OCI-LY7 (cell line): ENCODE measurements at regions not wholly inside any gene's neighbourhood (a gene's known extent, or its start where the extent isn't known, plus 50 kb on each side); places are given as distances from the start of the nearest gene placed in this dataset.

Experiments
- BruUV-seq: library from RNA; stranded (reverse); fragments of 400-500 nt; replicated peaks from 2 replicates; lab custom pipeline; 2021; lab: Mats Ljungman, UMichigan
- CTCF ChIA-PET: fragments of 300-600 bp; sonication (Branson Sonifier 250); formaldehyde crosslinking; loops from one replicate; lab custom pipeline; 2022; ENCODE audit warnings: antibody characterized with exemption; ENCODE audit not compliant: unreplicated experiment; lab: Charles Lee
- POLR2A ChIA-PET: fragments of 300-600 bp; sonication (Branson Sonifier 250); formaldehyde crosslinking; loops from one replicate; lab custom pipeline; 2022; ENCODE audit warnings: antibody characterized with exemption; lab: Charles Lee
- DNase-seq: peaks from one replicate; pipeline ENCODE4 v3.0.0-alpha.2; 2015; ENCODE audit warnings: low spot score
- H2AFZ ChIP-seq: fragments of 200-600 bp; sonication (generic), shearing (Covaris generic); 2 replicates; pipeline ENCODE4 v1.6.1; 2014; ENCODE audit warnings: mild to moderate bottlenecking, antibody characterized with exemption, low read length, moderate library complexity
- H3K27ac ChIP-seq: fragments of 200-600 bp; sonication (generic); 2 replicates; pipeline ENCODE4 v1.5.1; 2014; ENCODE audit warnings: mixed run types, low read depth, mild to moderate bottlenecking, moderate library complexity, low read length, inconsistent platforms; ENCODE audit not compliant: poor library complexity, severe bottlenecking
- H3K36me3 ChIP-seq: fragments of 200-600 bp; sonication (generic); 2 replicates; pipeline ENCODE4 v1.6.1; 2014; ENCODE audit warnings: mild to moderate bottlenecking, antibody characterized with exemption, low read length, moderate library complexity, mixed read lengths; ENCODE audit not compliant: insufficient read depth
- H3K4me1 ChIP-seq: fragments of 200-600 bp; sonication (generic); 2 replicates; pipeline ENCODE4 v1.5.1; 2014; ENCODE audit warnings: mild to moderate bottlenecking, low read length; ENCODE audit not compliant: insufficient read depth, poor library complexity, severe bottlenecking
- H3K4me2 ChIP-seq: fragments of 200-600 bp; sonication (generic); 2 replicates; pipeline ENCODE4 v1.6.1; 2014; ENCODE audit warnings: mild to moderate bottlenecking, low read length
- H3K4me3 ChIP-seq: fragments of 200-600 bp; sonication (generic); 2 replicates; pipeline ENCODE4 v1.5.1; 2014; ENCODE audit warnings: mild to moderate bottlenecking, low read depth, low read length; ENCODE audit not compliant: poor library complexity, severe bottlenecking
- H3K79me2 ChIP-seq: fragments of 200-600 bp; sonication (generic); 2 replicates; pipeline ENCODE4 v1.6.1; 2016; ENCODE audit warnings: low read depth, mild to moderate bottlenecking, low read length, moderate library complexity, mixed read lengths; ENCODE audit not compliant: insufficient read depth
- H3K9me2 ChIP-seq: fragments of 200-600 bp; sonication (generic); 2 replicates; pipeline ENCODE4 v1.6.1; 2016; ENCODE audit warnings: mild to moderate bottlenecking, low read length, mixed read lengths; ENCODE audit not compliant: insufficient read depth
- H3K9me3 ChIP-seq: fragments of 200-600 bp; sonication (generic); 2 replicates; pipeline ENCODE4 v1.6.1; 2014; ENCODE audit warnings: mild to moderate bottlenecking, mixed run types, low read length, mixed read lengths
- H4K20me1 ChIP-seq: fragments of 200-600 bp; sonication (generic); 2 replicates; pipeline ENCODE4 v1.6.1; 2014; ENCODE audit warnings: mild to moderate bottlenecking, antibody characterized with exemption, low read length, moderate library complexity, mixed read lengths; ENCODE audit not compliant: insufficient read depth
- EZH2phosphoT487 ChIP-seq: fragments of 200-600 bp; sonication (generic); IDR thresholded peaks from 2 replicates; pipeline ENCODE4 v1.6.1; 2018; ENCODE audit warnings: low read depth, borderline replicate concordance, mild to moderate bottlenecking, mixed run types, antibody characterized with exemption, low read length, moderate library complexity, mixed read lengths
- intact Hi-C: fragments of 100-400 bp; cut with micrococcal nuclease; formaldehyde crosslinking; loops from one replicate; pipeline ENCODE4 v1.10.0; 2022; ENCODE audit not compliant: unreplicated experiment
- TF ChIP-seq, protein P1 (sequence below): fragments of 200-600 bp; sonication (generic); conservative IDR thresholded peaks from 2 replicates; pipeline ENCODE4 v1.5.1; 2014; ENCODE audit warnings: mild to moderate bottlenecking, antibody characterized with exemption, low read length, moderate library complexity, mixed read lengths

DNA sequence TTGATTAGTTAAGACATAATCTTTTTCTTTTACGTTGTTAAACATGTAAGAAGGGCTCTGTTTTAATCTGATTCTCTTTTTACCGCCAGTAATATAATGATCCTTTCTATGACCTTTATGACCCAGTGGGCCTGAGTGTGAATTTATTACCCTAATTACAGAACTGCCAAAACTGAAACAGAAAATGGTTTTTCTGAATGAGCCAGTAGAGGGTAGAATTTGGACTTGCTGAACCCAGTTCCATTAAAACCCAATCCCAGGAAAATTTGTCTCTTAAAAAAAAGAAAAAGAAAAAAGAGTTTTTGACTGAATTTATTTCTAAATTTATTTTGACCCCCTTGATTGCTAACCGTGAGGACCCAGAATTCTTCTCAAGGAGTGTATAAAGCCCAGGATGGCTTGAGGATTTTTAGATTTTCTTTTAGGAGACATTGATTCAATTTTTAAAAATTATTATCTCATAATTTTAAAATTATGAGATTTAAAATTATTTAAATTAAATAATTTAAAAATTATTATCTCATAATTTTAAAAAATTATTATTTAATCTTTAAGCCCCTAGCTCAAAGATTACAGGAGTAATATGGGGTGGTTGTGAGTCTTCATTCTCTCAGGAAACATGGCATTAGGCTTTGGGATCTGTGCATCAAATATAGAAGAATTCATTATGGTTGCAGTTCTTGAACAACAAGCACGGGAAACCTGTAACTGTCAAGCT is 94.1 kb upstream of the GLIS3 start:
- Histone ChIP-seq H3K79me2 (no peaks in the 10 kb centered on the region), H2AFZ (no peak overlapping the region), H3K9me2 (no peaks in the 10 kb centered on the region), H3K27ac (no peak overlapping the region), H3K36me3 (no peaks in the 10 kb centered on the region), H4K20me1 (no peaks in the 10 kb centered on the region; the same call in 1 of the 2 replicates), H3K4me1 (no peaks in the 10 kb centered on the region), H3K4me2 (no peak overlapping the region), H3K4me3 (no peak overlapping the region), H3K9me3 (no peaks in the 10 kb centered on the region)
- TF ChIP-seq EZH2phosphoT487: no peak
- TF ChIP-seq, protein P1, sequence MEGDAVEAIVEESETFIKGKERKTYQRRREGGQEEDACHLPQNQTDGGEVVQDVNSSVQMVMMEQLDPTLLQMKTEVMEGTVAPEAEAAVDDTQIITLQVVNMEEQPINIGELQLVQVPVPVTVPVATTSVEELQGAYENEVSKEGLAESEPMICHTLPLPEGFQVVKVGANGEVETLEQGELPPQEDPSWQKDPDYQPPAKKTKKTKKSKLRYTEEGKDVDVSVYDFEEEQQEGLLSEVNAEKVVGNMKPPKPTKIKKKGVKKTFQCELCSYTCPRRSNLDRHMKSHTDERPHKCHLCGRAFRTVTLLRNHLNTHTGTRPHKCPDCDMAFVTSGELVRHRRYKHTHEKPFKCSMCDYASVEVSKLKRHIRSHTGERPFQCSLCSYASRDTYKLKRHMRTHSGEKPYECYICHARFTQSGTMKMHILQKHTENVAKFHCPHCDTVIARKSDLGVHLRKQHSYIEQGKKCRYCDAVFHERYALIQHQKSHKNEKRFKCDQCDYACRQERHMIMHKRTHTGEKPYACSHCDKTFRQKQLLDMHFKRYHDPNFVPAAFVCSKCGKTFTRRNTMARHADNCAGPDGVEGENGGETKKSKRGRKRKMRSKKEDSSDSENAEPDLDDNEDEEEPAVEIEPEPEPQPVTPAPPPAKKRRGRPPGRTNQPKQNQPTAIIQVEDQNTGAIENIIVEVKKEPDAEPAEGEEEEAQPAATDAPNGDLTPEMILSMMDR: no peak
- CTCF ChIA-PET: no interaction called here
- BruUV-seq: no TSS peak
- no peak for DNase-seq
- intact Hi-C loops: no loop called here
- POLR2A ChIA-PET: interaction anchor here (0.6 kb wide), 1 partner anchor 90 kb away, joined by 5 read pairs; no protein-coding TSS in a partner anchor

DNA sequence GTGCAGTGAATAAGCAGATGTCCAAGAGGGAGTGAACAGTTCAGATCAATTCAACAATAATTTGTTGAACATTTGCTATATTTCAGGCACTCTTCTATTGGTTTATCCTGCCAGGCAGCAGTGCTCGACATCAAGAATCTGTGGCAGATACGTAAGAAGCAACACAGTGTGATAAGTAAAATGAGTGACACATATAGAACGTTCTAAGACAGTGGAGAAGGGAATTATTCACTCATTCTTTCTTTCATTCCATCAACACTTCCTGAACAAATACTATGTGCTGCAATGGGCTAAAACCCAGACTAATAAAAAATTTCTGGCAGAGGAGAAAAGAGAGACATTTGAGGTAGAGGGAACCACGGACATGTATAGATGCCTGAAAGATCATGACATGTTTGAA is 89.9 kb upstream of the GLIS3 start:
- H3K9me2 ChIP-seq: no peaks in the 10 kb centered on the region
- H3K27ac ChIP-seq: no peak overlapping the region
- no TSS peak for BruUV-seq

More for the DNA sequence above, 89.9 kb upstream of the GLIS3 start:
- POLR2A ChIA-PET: no interaction called here
- intact Hi-C loops: loop anchor here (10.0 kb wide), 1 partner anchor 255 kb away; no protein-coding TSS in a partner anchor
- CTCF ChIA-PET: no interaction called here
- Histone ChIP-seq H3K4me3 (no peak overlapping the region), H3K4me1 (no peaks in the 10 kb centered on the region), H3K36me3 (no peaks in the 10 kb centered on the region), H4K20me1 (no peaks in the 10 kb centered on the region; the same call in 1 of the 2 replicates), H3K9me3 (no peaks in the 10 kb centered on the region), H2AFZ (no peak overlapping the region), H3K4me2 (no peak overlapping the region), H3K79me2 (no peaks in the 10 kb centered on the region)
- TF ChIP-seq EZH2phosphoT487: no peak
- TF ChIP-seq, protein P1: no peak
- no peak for DNase-seq
